ENCODE measurements at regions not wholly inside any gene's neighbourhood (a gene's known extent, or its start where the extent isn't known, plus 50 kb on each side); places are given as distances from the start of the nearest gene placed in this dataset.

DNA sequence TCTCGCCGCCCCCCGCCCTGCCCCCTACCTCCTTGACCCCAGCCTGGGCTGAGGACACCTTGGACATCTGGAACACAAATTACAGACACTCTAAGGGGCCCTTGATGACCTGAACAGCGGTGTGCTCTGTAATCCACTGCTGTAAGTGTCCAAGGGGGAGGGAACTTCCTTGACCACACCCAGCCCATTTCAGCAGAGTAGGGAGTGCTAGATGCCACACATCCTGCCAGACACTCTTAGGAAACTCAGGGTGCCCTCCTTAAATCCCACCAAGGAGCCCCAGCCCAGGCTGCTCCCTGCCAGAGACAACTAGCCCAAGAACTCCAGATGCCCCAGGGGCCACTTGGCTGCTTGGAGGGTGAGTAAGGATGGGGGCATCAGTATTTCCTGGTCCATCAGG, 282.2 kb downstream of the RRAGC start:
- peaks cover 8% of the 10 kb centered on the region; the same call in 1 of the 2 replicates for H3K27me3 ChIP-seq (ENCODE audit: insufficient read depth, low read length)
- no peaks in the 10 kb centered on the region for H3K79me2 ChIP-seq (ENCODE audit: insufficient read depth, low read length)
- no peak overlapping the region for H2AK5ac ChIP-seq (ENCODE audit: insufficient read length, low read length)
- DNase-seq = no peak
- no peak overlapping the region for H2BK12ac ChIP-seq (ENCODE audit: insufficient read length, low read depth, low read length)
- Mint-ChIP-seq H3K27ac (no peak overlapping the region), H3K4me3 (peak overlapping the region; percentile 74 to 83; a peak in 4 of 5 replicates), H3K4me1 (peaks cover 20 to 22% of the 10 kb centered on the region in 2 experiments), H3K27me3 (ENCODE audit: low read depth) (peaks cover 62% of the 10 kb centered on the region), H3K9me3 (peaks cover under 1 to 1% of the 10 kb centered on the region in 2 experiments; a peak in 3 of 5 replicates), H3K36me3 (ENCODE audit: insufficient read depth in 1 of 3, low read depth in 3 of 3) (no peaks in the 10 kb centered on the region)
- peaks cover 4% of the 10 kb centered on the region for H3K23me2 ChIP-seq (ENCODE audit: insufficient read length, low read depth, low read length, poor library complexity, severe bottlenecking)
- H2BK5ac ChIP-seq (ENCODE audit: insufficient read length, low read length) = no peak overlapping the region
- no peak overlapping the region for H2AFZ ChIP-seq (ENCODE audit: low read length)
- H3K14ac ChIP-seq (ENCODE audit: insufficient read depth, low read length) = no peak overlapping the region
- WGBS (ENCODE audit: extremely low coverage, insufficient read length, low lambda C conversion rate) = no CpG with 5 or more reads among the region's 4 CpGs
- H3K23ac ChIP-seq (ENCODE audit: insufficient read length, low read depth, low read length) = no peak overlapping the region
- no peak overlapping the region for H3K56ac ChIP-seq (ENCODE audit: insufficient read length, low read depth, low read length)
- no peak overlapping the region for H3K4me2 ChIP-seq (ENCODE audit: insufficient read depth, insufficient read length, low read length)
- H4K5ac ChIP-seq (ENCODE audit: insufficient read length, low read depth, low read length) = no peak overlapping the region
- no peak overlapping the region for H2BK15ac ChIP-seq (ENCODE audit: low read depth, low read length)
- no peak overlapping the region for H2BK120ac ChIP-seq (ENCODE audit: low read depth, low read length, poor library complexity, severe bottlenecking)
- H3K79me1 ChIP-seq (ENCODE audit: insufficient read depth, low read depth, low read length, poor library complexity, severe bottlenecking) = no peaks in the 10 kb centered on the region
- H3K18ac ChIP-seq (ENCODE audit: insufficient read length, low read depth, low read length) = no peak overlapping the region
- H4K91ac ChIP-seq (ENCODE audit: insufficient read length, low read depth, low read length) = no peak overlapping the region
- no peaks in the 10 kb centered on the region for H4K20me1 ChIP-seq (ENCODE audit: control insufficient read depth, insufficient read depth, insufficient read length)
- H3K27ac ChIP-seq (ENCODE audit: insufficient read length, low read depth, low read length) = no peak overlapping the region
- no peak overlapping the region for H3K4ac ChIP-seq (ENCODE audit: low read depth, low read length)
- H4K8ac ChIP-seq (replicated peaks; ENCODE audit: insufficient read length, low read depth, low read length) = no peak overlapping the region
- no peak overlapping the region for H3K9ac ChIP-seq (ENCODE audit: extremely low read depth, insufficient read length, low read length)
- TF ChIP-seq CTCF (conservative IDR thresholded peaks at IDR 0.05) = no peak
- no peaks in the 10 kb centered on the region for H3K4me1 ChIP-seq (ENCODE audit: insufficient read depth, low read length)
- H3K9me3 ChIP-seq (ENCODE audit: control insufficient read depth, low read depth, low read length) = no peaks in the 10 kb centered on the region
- no peak overlapping the region for H2BK20ac ChIP-seq (ENCODE audit: low read depth, low read length, poor library complexity, severe bottlenecking)
- no peak overlapping the region for H3T11ph ChIP-seq (ENCODE audit: low read length)

Data from H9 (cell line).